ENCODE measurements at regions not wholly inside any gene's neighbourhood (a gene's known extent, or its start where the extent isn't known, plus 50 kb on each side); places are given as distances from the start of the nearest gene placed in this dataset.

GRCh38 chr3:163929069-163929652, 1149.1 kb downstream of the SI start:
- no peak for DNase-seq (ENCODE audit: low read depth, low spot score)
- Mint-ChIP-seq H3K27ac (ENCODE audit: unreplicated experiment) (no peak overlapping the region), H3K4me1 (no peaks in the 10 kb centered on the region), H3K36me3 (ENCODE audit: low read depth) (no peaks in the 10 kb centered on the region), H3K27me3 (ENCODE audit: low read depth) (no peaks in the 10 kb centered on the region), H3K9me3 (no peaks in the 10 kb centered on the region), H3K4me3 (no peak overlapping the region)
- TF ChIP-seq CTCF (conservative IDR thresholded peaks at IDR 0.05), result no peak

- Mint-ChIP-seq H3K4me3 (no peak overlapping the region), H3K36me3 (ENCODE audit: low read depth) (no peaks in the 10 kb centered on the region), H3K4me1 (no peaks in the 10 kb centered on the region), H3K9me3 (no peaks in the 10 kb centered on the region), H3K27ac (ENCODE audit: unreplicated experiment) (no peak overlapping the region), H3K27me3 (ENCODE audit: low read depth) (no peaks in the 10 kb centered on the region)
- no peak for TF ChIP-seq CTCF (conservative IDR thresholded peaks at IDR 0.05)
- no peak for DNase-seq (ENCODE audit: low read depth, low spot score)
Observed at GRCh38 chr3:163927521-163927920, 1150.8 kb downstream of the SI start.

GRCh38 chr3:163924600-163924999, 1153.7 kb downstream of the SI start:
- no peaks in the 10 kb centered on the region for H3K27me3 Mint-ChIP-seq (ENCODE audit: low read depth)
- H3K9me3 Mint-ChIP-seq, result no peaks in the 10 kb centered on the region
- TF ChIP-seq CTCF (conservative IDR thresholded peaks at IDR 0.05), result no peak
- H3K4me1 Mint-ChIP-seq, result no peaks in the 10 kb centered on the region
- H3K36me3 Mint-ChIP-seq (ENCODE audit: low read depth), result no peaks in the 10 kb centered on the region
- DNase-seq (ENCODE audit: low read depth, low spot score), result no peak
- no peak overlapping the region for H3K4me3 Mint-ChIP-seq
- H3K27ac Mint-ChIP-seq (ENCODE audit: unreplicated experiment), result no peak overlapping the region

- no peaks in the 10 kb centered on the region for H3K36me3 Mint-ChIP-seq (ENCODE audit: low read depth)
- H3K27me3 Mint-ChIP-seq (ENCODE audit: low read depth), result no peaks in the 10 kb centered on the region
- H3K4me1 Mint-ChIP-seq, result no peaks in the 10 kb centered on the region
- no peak for DNase-seq (ENCODE audit: low read depth, low spot score)
- TF ChIP-seq CTCF (conservative IDR thresholded peaks at IDR 0.05), result no peak
- H3K9me3 Mint-ChIP-seq, result peaks cover 3% of the 10 kb centered on the region
- H3K4me3 Mint-ChIP-seq, result no peak overlapping the region
- H3K27ac Mint-ChIP-seq (ENCODE audit: unreplicated experiment), result no peak overlapping the region
Observed at GRCh38 chr3:163919154-163919553, 1159.1 kb downstream of the SI start.

- H3K36me3 Mint-ChIP-seq (ENCODE audit: low read depth), result no peaks in the 10 kb centered on the region
- TF ChIP-seq CTCF (conservative IDR thresholded peaks at IDR 0.05), result peak; percentile 42
- H3K27ac Mint-ChIP-seq (ENCODE audit: unreplicated experiment), result no peak overlapping the region
- no peak overlapping the region for H3K4me3 Mint-ChIP-seq
- H3K27me3 Mint-ChIP-seq (ENCODE audit: low read depth), result no peaks in the 10 kb centered on the region
- no peaks in the 10 kb centered on the region for H3K4me1 Mint-ChIP-seq
- no peak for DNase-seq (ENCODE audit: low read depth, low spot score)
- H3K9me3 Mint-ChIP-seq, result peaks cover 3% of the 10 kb centered on the region
Observed at GRCh38 chr3:163916596-163917560, 1161.4 kb downstream of the SI start.

Data from neural crest cell (in vitro differentiated cells).